KOPT-K1 (cell line): ENCODE measurements at regions not wholly inside any gene's neighbourhood (a gene's known extent, or its start where the extent isn't known, plus 50 kb on each side); places are given as distances from the start of the nearest gene placed in this dataset.

Source experiments
- H3K27ac ChIP-seq: fragments of 200-600 bp; sonication (generic); 2 replicates; pipeline ENCODE4 v1.5.1; 2016; ENCODE audit warnings: antibody characterized with exemption, mild to moderate bottlenecking, low read depth, low read length; ENCODE audit not compliant: poor library complexity, severe bottlenecking
- H3K36me3 ChIP-seq: fragments of 200-600 bp; sonication (generic); 2 replicates; pipeline ENCODE4 v1.5.1; 2017; ENCODE audit warnings: antibody characterized with exemption, mild to moderate bottlenecking, low read length, moderate library complexity; ENCODE audit not compliant: insufficient read depth
- H3K9me3 ChIP-seq: fragments of 200-600 bp; sonication (generic); 2 replicates; pipeline ENCODE4 v1.5.1; 2017; ENCODE audit warnings: antibody characterized with exemption, low read length, mild to moderate bottlenecking; ENCODE audit not compliant: insufficient read depth, poor library complexity, severe bottlenecking

- Histone ChIP-seq H3K9me3 (no peaks in the 10 kb centered on the region), H3K27ac (no peak overlapping the region), H3K36me3 (no peaks in the 10 kb centered on the region)
Observed at GRCh38 chr1:82731216-82731615, 930.5 kb downstream of the ADGRL2 start.

GRCh38 chr1:82728206-82728605 lies 927.5 kb downstream of the ADGRL2 start:
- H3K9me3 ChIP-seq, result no peaks in the 10 kb centered on the region
- no peaks in the 10 kb centered on the region for H3K36me3 ChIP-seq
- no peak overlapping the region for H3K27ac ChIP-seq

GRCh38 chr1:82724246-82724645 lies 923.5 kb downstream of the ADGRL2 start:
- H3K27ac ChIP-seq, result no peak overlapping the region
- H3K36me3 ChIP-seq, result no peaks in the 10 kb centered on the region
- no peaks in the 10 kb centered on the region for H3K9me3 ChIP-seq

- no peak overlapping the region for H3K27ac ChIP-seq
- no peaks in the 10 kb centered on the region for H3K36me3 ChIP-seq
- H3K9me3 ChIP-seq, result no peaks in the 10 kb centered on the region
Observed at GRCh38 chr1:82722608-82723007, 921.9 kb downstream of the ADGRL2 start.

GRCh38 chr1:82721702-82722101 lies 921.0 kb downstream of the ADGRL2 start:
- Histone ChIP-seq H3K36me3 (no peaks in the 10 kb centered on the region), H3K27ac (no peak overlapping the region), H3K9me3 (no peaks in the 10 kb centered on the region)

- Histone ChIP-seq H3K9me3 (no peaks in the 10 kb centered on the region), H3K36me3 (no peaks in the 10 kb centered on the region), H3K27ac (no peak overlapping the region)
Observed at GRCh38 chr1:82718719-82719419, 918.1 kb downstream of the ADGRL2 start.

GRCh38 chr1:82710091-82710490 lies 909.4 kb downstream of the ADGRL2 start:
- Histone ChIP-seq H3K36me3 (no peaks in the 10 kb centered on the region), H3K9me3 (no peaks in the 10 kb centered on the region), H3K27ac (no peak overlapping the region)

GRCh38 chr1:82707681-82708080 lies 906.9 kb downstream of the ADGRL2 start:
- Histone ChIP-seq H3K9me3 (no peaks in the 10 kb centered on the region), H3K36me3 (no peaks in the 10 kb centered on the region), H3K27ac (no peak overlapping the region)

GRCh38 chr1:82706741-82707140 lies 906.0 kb downstream of the ADGRL2 start:
- no peaks in the 10 kb centered on the region for H3K9me3 ChIP-seq
- no peak overlapping the region for H3K27ac ChIP-seq
- H3K36me3 ChIP-seq, result no peaks in the 10 kb centered on the region

- Histone ChIP-seq H3K36me3 (no peaks in the 10 kb centered on the region), H3K27ac (no peak overlapping the region), H3K9me3 (no peaks in the 10 kb centered on the region)
Observed at GRCh38 chr1:82704966-82705365, 904.2 kb downstream of the ADGRL2 start.

GRCh38 chr1:82704393-82704792 lies 903.7 kb downstream of the ADGRL2 start:
- no peak overlapping the region for H3K27ac ChIP-seq
- H3K9me3 ChIP-seq, result no peaks in the 10 kb centered on the region
- no peaks in the 10 kb centered on the region for H3K36me3 ChIP-seq

- no peaks in the 10 kb centered on the region for H3K9me3 ChIP-seq
- H3K36me3 ChIP-seq, result no peaks in the 10 kb centered on the region
- H3K27ac ChIP-seq, result no peak overlapping the region
Observed at GRCh38 chr1:82703951-82704350, 903.2 kb downstream of the ADGRL2 start.

- Histone ChIP-seq H3K36me3 (no peaks in the 10 kb centered on the region), H3K9me3 (no peaks in the 10 kb centered on the region), H3K27ac (no peak overlapping the region)
Observed at GRCh38 chr1:82700476-82700875, 899.7 kb downstream of the ADGRL2 start.

GRCh38 chr1:82697965-82698364 lies 897.2 kb downstream of the ADGRL2 start:
- no peaks in the 10 kb centered on the region for H3K9me3 ChIP-seq
- H3K36me3 ChIP-seq, result no peaks in the 10 kb centered on the region
- no peak overlapping the region for H3K27ac ChIP-seq

GRCh38 chr1:82695443-82695842 lies 894.7 kb downstream of the ADGRL2 start:
- Histone ChIP-seq H3K36me3 (no peaks in the 10 kb centered on the region), H3K9me3 (no peaks in the 10 kb centered on the region), H3K27ac (no peak overlapping the region)

- Histone ChIP-seq H3K36me3 (no peaks in the 10 kb centered on the region), H3K9me3 (peaks cover 9% of the 10 kb centered on the region), H3K27ac (no peak overlapping the region)
Observed at GRCh38 chr1:82690411-82690810, 889.7 kb downstream of the ADGRL2 start.
